ENCODE measurements at regions not wholly inside any gene's neighbourhood (a gene's known extent, or its start where the extent isn't known, plus 50 kb on each side); places are given as distances from the start of the nearest gene placed in this dataset.

GRCh38 chr6:150651808-150652470, 52.3 kb downstream of the PLEKHG1 start:
- no peak for DNase-seq

GRCh38 chr6:150652848-150653613, 53.3 kb downstream of the PLEKHG1 start:
- DNase-seq = no peak

- DNase-seq = no peak
Observed at GRCh38 chr6:150654608-150655007, 54.9 kb downstream of the PLEKHG1 start.

GRCh38 chr6:150656156-150656555, 56.5 kb downstream of the PLEKHG1 start:
- no peak for DNase-seq

- no peak for DNase-seq
Observed at GRCh38 chr6:150658421-150658820, 58.7 kb downstream of the PLEKHG1 start.

GRCh38 chr6:150659046-150659763, 59.5 kb downstream of the PLEKHG1 start:
- DNase-seq = no peak

- no peak for DNase-seq
Observed at GRCh38 chr6:150661216-150662007, 61.7 kb downstream of the PLEKHG1 start.

GRCh38 chr6:150662814-150663213, 63.1 kb downstream of the PLEKHG1 start:
- DNase-seq = no peak

- DNase-seq = no peak
Observed at GRCh38 chr6:150664091-150664490, 64.4 kb downstream of the PLEKHG1 start.

- DNase-seq = no peak
Observed at GRCh38 chr6:150666071-150666470, 66.4 kb downstream of the PLEKHG1 start.

- no peak for DNase-seq
Observed at GRCh38 chr6:150667359-150667758, 67.7 kb downstream of the PLEKHG1 start.

GRCh38 chr6:150667977-150668716, 68.5 kb downstream of the PLEKHG1 start:
- peak; percentile 72 for DNase-seq

- peak; percentile 52 for DNase-seq
Observed at GRCh38 chr6:150668900-150669302, 69.2 kb downstream of the PLEKHG1 start.

- DNase-seq = no peak
Observed at GRCh38 chr6:150670311-150670710, 70.6 kb downstream of the PLEKHG1 start.

GRCh38 chr6:150672800-150673199, 73.1 kb downstream of the PLEKHG1 start:
- DNase-seq = no peak

- DNase-seq = no peak
Observed at GRCh38 chr6:150673720-150674346, 74.1 kb downstream of the PLEKHG1 start.

GRCh38 chr6:150676344-150676743, 76.7 kb downstream of the PLEKHG1 start:
- no peak for DNase-seq

GRCh38 chr6:150676772-150677171, 77.1 kb downstream of the PLEKHG1 start:
- no peak for DNase-seq

- no peak for DNase-seq
Observed at GRCh38 chr6:150680510-150680909, 80.8 kb downstream of the PLEKHG1 start.

GRCh38 chr6:150681578-150682395, 82.1 kb downstream of the PLEKHG1 start:
- no peak for DNase-seq

All from right kidney (tissue), 1 donor.